ENCODE measurements at regions not wholly inside any gene's neighbourhood (a gene's known extent, or its start where the extent isn't known, plus 50 kb on each side); places are given as distances from the start of the nearest gene placed in this dataset.

- TF ChIP-seq CTCF (IDR thresholded peaks at IDR 0.05) (no peak), POLR2AphosphoS5 (IDR thresholded peaks at IDR 0.05) (no peak)
Measured at GRCh38 chr18:22778996-22779395, 154.1 kb upstream of the RBBP8 start.

Data from prostate gland (tissue), 2 donors.